HL-60 (cell line): ENCODE measurements at regions not wholly inside any gene's neighbourhood (a gene's known extent, or its start where the extent isn't known, plus 50 kb on each side); places are given as distances from the start of the nearest gene placed in this dataset.
"Not testable (repeated sequence)": the region's sequence is repeated elsewhere in the genome, so short reads cannot be mapped to it uniquely, and the experiment has no call there.

Experiments used
- DNase-seq, 2 experiments: peaks; one replicate each; pipeline ENCODE4 v3.0.0-alpha.2; 2010 to 2020; ENCODE audit warnings: low read depth in 1 of 2, low spot score in 1 of 2
- H3K27ac ChIP-seq: fragments of 250-450 bp; sonication (Bioruptor Pico); replicated peaks from 2 replicates; pipeline ENCODE4 v1.5.1; 2020; ENCODE audit warnings: mild to moderate bottlenecking, moderate library complexity
- H3K27me3 ChIP-seq: fragments of 250-450 bp; sonication (Bioruptor Pico); 2 replicates; pipeline ENCODE4 v1.5.1; 2021; ENCODE audit warnings: mild to moderate bottlenecking, moderate library complexity; ENCODE audit not compliant: insufficient read depth, poor library complexity, severe bottlenecking
- H3K4me3 ChIP-seq: replicated peaks from 2 replicates; pipeline ENCODE4 v1.5.1; 2011; ENCODE audit warnings: mild to moderate bottlenecking, control low read depth, low read length; ENCODE audit not compliant: insufficient read depth
- GABPA ChIP-seq: IDR thresholded peaks from 2 replicates; pipeline ENCODE4 v1.6.1; 2012; ENCODE audit warnings: low read depth
- POLR2AphosphoS5 ChIP-seq: IDR thresholded peaks from 2 replicates; pipeline ENCODE4 v1.6.1; 2012; ENCODE audit warnings: low read depth
- SPI1 ChIP-seq: IDR thresholded peaks from 2 replicates; pipeline ENCODE4 v1.6.1; 2012; ENCODE audit warnings: low read depth, mild to moderate bottlenecking, borderline replicate concordance
- TF ChIP-seq, protein P1 (sequence below): IDR thresholded peaks from 2 replicates; pipeline ENCODE4 v1.6.1; 2012; ENCODE audit warnings: low read depth; ENCODE audit not compliant: insufficient replicate concordance
- TF ChIP-seq, protein P2 (sequence below): IDR thresholded peaks from one replicate; pipeline ENCODE4 v1.5.1; 2011; ENCODE audit warnings: low read length, control low read depth, inconsistent platforms; ENCODE audit not compliant: insufficient read depth

DNA sequence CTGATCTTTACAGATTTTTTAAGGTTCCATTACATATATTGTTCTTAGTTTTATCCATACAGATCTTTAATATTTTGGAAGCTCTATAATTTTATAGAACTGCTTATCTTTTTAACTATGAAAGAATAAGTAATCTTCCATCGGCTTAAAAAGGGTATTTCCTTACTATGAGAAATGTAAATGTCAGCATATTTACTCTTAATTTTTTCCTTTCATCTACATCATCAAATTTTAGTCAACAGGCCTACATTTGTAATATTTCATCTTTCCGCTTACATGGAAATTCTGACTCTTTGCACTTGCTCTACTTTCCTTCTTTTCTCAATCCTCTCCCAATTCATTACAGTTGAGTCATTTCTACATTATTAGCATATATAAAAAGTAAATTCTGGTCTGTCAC lies 111.3 kb upstream of the GOLGA6L6 start:
- H3K4me3 ChIP-seq = no peak overlapping the region

DNA sequence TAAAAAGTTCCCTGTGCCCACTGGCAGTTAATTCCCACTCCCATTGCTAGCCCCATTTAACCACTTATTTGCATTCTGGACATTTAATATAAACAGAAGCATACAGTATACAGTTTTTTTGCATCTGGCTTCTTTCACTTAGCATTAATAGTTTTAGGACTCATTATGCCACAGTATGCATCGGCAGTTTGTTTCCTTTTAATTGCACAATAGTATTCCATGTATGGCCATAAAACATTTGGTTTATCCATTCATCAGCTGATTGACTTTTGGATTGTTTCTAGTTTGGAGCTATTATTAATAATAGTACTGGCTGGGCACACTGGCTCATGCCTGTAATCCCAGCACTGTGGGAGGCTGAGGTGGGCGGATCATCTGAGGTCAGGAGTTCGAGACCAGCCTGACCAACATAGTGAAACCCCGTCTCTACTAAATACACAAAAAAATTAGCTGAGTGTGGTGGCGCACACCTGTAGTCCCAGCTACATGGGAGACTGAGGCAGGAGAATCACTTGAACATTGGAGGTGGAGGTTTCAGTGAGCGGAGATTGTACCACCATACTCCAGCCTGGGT lies 106.9 kb upstream of the GOLGA6L6 start:
- H3K4me3 ChIP-seq, DNase-seq, H3K27ac ChIP-seq, H3K27me3 ChIP-seq: not testable (repeated sequence)

More for the DNA sequence above, 111.3 kb upstream of the GOLGA6L6 start:
- no peak for DNase-seq
- TF ChIP-seq GABPA = no peak
- TF ChIP-seq POLR2AphosphoS5 = no peak
- no peak for TF ChIP-seq SPI1
- TF ChIP-seq, protein P1, sequence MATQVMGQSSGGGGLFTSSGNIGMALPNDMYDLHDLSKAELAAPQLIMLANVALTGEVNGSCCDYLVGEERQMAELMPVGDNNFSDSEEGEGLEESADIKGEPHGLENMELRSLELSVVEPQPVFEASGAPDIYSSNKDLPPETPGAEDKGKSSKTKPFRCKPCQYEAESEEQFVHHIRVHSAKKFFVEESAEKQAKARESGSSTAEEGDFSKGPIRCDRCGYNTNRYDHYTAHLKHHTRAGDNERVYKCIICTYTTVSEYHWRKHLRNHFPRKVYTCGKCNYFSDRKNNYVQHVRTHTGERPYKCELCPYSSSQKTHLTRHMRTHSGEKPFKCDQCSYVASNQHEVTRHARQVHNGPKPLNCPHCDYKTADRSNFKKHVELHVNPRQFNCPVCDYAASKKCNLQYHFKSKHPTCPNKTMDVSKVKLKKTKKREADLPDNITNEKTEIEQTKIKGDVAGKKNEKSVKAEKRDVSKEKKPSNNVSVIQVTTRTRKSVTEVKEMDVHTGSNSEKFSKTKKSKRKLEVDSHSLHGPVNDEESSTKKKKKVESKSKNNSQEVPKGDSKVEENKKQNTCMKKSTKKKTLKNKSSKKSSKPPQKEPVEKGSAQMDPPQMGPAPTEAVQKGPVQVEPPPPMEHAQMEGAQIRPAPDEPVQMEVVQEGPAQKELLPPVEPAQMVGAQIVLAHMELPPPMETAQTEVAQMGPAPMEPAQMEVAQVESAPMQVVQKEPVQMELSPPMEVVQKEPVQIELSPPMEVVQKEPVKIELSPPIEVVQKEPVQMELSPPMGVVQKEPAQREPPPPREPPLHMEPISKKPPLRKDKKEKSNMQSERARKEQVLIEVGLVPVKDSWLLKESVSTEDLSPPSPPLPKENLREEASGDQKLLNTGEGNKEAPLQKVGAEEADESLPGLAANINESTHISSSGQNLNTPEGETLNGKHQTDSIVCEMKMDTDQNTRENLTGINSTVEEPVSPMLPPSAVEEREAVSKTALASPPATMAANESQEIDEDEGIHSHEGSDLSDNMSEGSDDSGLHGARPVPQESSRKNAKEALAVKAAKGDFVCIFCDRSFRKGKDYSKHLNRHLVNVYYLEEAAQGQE = no peak
- TF ChIP-seq, protein P2, sequence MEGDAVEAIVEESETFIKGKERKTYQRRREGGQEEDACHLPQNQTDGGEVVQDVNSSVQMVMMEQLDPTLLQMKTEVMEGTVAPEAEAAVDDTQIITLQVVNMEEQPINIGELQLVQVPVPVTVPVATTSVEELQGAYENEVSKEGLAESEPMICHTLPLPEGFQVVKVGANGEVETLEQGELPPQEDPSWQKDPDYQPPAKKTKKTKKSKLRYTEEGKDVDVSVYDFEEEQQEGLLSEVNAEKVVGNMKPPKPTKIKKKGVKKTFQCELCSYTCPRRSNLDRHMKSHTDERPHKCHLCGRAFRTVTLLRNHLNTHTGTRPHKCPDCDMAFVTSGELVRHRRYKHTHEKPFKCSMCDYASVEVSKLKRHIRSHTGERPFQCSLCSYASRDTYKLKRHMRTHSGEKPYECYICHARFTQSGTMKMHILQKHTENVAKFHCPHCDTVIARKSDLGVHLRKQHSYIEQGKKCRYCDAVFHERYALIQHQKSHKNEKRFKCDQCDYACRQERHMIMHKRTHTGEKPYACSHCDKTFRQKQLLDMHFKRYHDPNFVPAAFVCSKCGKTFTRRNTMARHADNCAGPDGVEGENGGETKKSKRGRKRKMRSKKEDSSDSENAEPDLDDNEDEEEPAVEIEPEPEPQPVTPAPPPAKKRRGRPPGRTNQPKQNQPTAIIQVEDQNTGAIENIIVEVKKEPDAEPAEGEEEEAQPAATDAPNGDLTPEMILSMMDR = no peak
- H3K27ac ChIP-seq = no peak overlapping the region
- peaks cover 3% of the 10 kb centered on the region for H3K27me3 ChIP-seq

DNA sequence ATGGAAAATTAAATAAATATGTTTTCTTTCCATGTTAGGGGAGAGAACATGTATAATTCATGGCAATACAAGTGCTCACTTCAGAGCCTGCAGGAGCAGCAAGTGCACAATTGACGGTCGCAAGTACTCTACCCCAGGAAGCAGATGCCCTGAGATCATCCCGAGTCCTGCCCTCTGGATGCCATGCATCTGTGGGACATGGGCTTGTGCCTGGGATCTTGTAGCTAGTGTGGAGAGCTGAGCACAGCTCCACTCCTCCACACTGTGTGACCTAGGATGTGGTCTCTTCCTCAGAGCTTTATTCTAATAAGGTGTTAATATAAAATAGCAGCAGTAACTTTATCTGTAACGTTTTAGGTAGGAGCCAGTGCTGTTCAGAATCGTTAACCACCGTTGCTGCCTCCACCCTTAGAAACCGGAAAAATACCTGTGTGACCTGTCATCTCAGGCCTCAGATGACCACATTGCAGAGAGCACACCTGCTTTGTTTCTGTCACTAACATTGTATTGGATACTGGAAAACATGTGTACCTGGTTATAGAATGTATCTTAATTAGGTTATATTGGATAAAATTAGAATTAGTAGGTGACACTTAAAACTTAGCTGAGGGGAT lies 105.0 kb upstream of the GOLGA6L6 start:
- Histone ChIP-seq H3K4me3 (no peak overlapping the region), H3K27me3 (peaks cover 3% of the 10 kb centered on the region), H3K27ac (no peak overlapping the region)
- TF ChIP-seq SPI1 = no peak
- TF ChIP-seq, protein P2 = no peak
- TF ChIP-seq, protein P1 = no peak
- no peak for TF ChIP-seq GABPA
- TF ChIP-seq POLR2AphosphoS5 = no peak
- DNase-seq = no peak

DNA sequence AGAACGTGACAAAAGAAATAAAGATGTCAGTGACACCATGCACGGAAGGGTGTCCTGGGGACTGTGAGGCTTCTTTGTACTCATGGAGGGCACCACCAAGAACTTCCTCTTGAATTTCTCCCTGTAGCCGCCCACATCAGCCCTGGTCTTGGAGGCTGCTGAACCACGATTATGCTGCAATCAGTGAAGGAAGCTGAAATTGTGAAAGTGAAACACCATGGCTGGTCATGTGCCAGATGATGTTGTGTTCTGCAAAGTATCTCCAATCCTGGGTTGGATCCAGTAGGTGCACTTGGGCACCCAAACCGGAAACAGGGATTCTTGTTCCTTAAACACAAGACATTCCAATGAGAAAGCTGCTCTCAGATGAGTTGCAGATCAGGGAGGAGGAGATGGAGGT lies 104.4 kb upstream of the GOLGA6L6 start:
- DNase-seq = peak; percentile 63 to 75
- Histone ChIP-seq H3K4me3 (no peak overlapping the region), H3K27me3 (peaks cover under 1% of the 10 kb centered on the region), H3K27ac (no peak overlapping the region)
- no peak for TF ChIP-seq SPI1
- TF ChIP-seq, protein P1 = no peak
- TF ChIP-seq GABPA = no peak
- no peak for TF ChIP-seq POLR2AphosphoS5
- TF ChIP-seq, protein P2 = no peak
